ENCODE measurements at regions not wholly inside any gene's neighbourhood (a gene's known extent, or its start where the extent isn't known, plus 50 kb on each side); places are given as distances from the start of the nearest gene placed in this dataset.
"Not testable (repeated sequence)": the region's sequence is repeated elsewhere in the genome, so short reads cannot be mapped to it uniquely, and the experiment has no call there.

GRCh38 chrY:12395381-12396120, 305.5 kb upstream of the USP9Y start:
- H3K4me3 ChIP-seq (ENCODE audit: low read length in 2 of 2); H3K9me3 Mint-ChIP-seq; H3K27ac Mint-ChIP-seq; H3K36me3 Mint-ChIP-seq; intact Hi-C loops (cut with micrococcal nuclease); H3K4me1 ChIP-seq (ENCODE audit: insufficient read depth, low read length); CTCF ChIA-PET (ENCODE audit: partially characterized antibody); H3K27me3 Mint-ChIP-seq; DNase-seq; H3K27me3 ChIP-seq (ENCODE audit: insufficient read depth, low read length); H3K9me3 ChIP-seq (ENCODE audit: control insufficient read depth in 1 of 2, low read length in 2 of 2); H3K4me3 Mint-ChIP-seq; H3K27ac ChIP-seq (ENCODE audit: low read depth, low read length); H3K4me1 Mint-ChIP-seq; H3K36me3 ChIP-seq (ENCODE audit: insufficient read depth, low read length); POLR2A ChIA-PET (ENCODE audit: partially characterized antibody): not testable (repeated sequence)

GRCh38 chrY:12403916-12404315, 297.1 kb upstream of the USP9Y start:
- DNase-seq: no peak
- CTCF ChIA-PET (ENCODE audit: partially characterized antibody): no interaction called here
- Histone ChIP-seq H3K27me3 (ENCODE audit: insufficient read depth, low read length) (no peaks in the 10 kb centered on the region), H3K4me3 (ENCODE audit: low read length in 2 of 2) (no peak overlapping the region), H3K27ac (ENCODE audit: low read depth, low read length) (no peak overlapping the region), H3K4me1 (ENCODE audit: insufficient read depth, low read length) (no peaks in the 10 kb centered on the region), H3K36me3 (ENCODE audit: insufficient read depth, low read length) (no peaks in the 10 kb centered on the region), H3K9me3 (ENCODE audit: control insufficient read depth in 1 of 2, low read length in 2 of 2) (no peaks in the 10 kb centered on the region)
- Mint-ChIP-seq H3K27me3 (no peaks in the 10 kb centered on the region), H3K9me3 (no peaks in the 10 kb centered on the region), H3K27ac (no peak overlapping the region), H3K4me3 (no peak overlapping the region), H3K4me1 (no peaks in the 10 kb centered on the region), H3K36me3 (no peaks in the 10 kb centered on the region)
- intact Hi-C loops (cut with micrococcal nuclease): no loop called here
- POLR2A ChIA-PET (ENCODE audit: partially characterized antibody): no interaction called here

GRCh38 chrY:12408236-12408635, 292.8 kb upstream of the USP9Y start:
- Histone ChIP-seq H3K9me3 (ENCODE audit: control insufficient read depth in 1 of 2, low read length in 2 of 2) (no peaks in the 10 kb centered on the region), H3K4me1 (ENCODE audit: insufficient read depth, low read length) (no peaks in the 10 kb centered on the region), H3K27me3 (ENCODE audit: insufficient read depth, low read length) (no peaks in the 10 kb centered on the region), H3K36me3 (ENCODE audit: insufficient read depth, low read length) (no peaks in the 10 kb centered on the region), H3K27ac (ENCODE audit: low read depth, low read length) (no peak overlapping the region), H3K4me3 (ENCODE audit: low read length in 2 of 2) (no peak overlapping the region)
- H3K4me1 Mint-ChIP-seq: peaks cover 0 to 4% (median 0%) of the 10 kb centered on the region in 4 donors
- no peak overlapping the region for H3K4me3 Mint-ChIP-seq
- H3K36me3 Mint-ChIP-seq: no peaks in the 10 kb centered on the region
- intact Hi-C loops (cut with micrococcal nuclease): no loop called here
- DNase-seq: no peak
- H3K27me3 Mint-ChIP-seq: no peaks in the 10 kb centered on the region
- no peak overlapping the region for H3K27ac Mint-ChIP-seq
- ChIA-PET POLR2A (ENCODE audit: partially characterized antibody) (no interaction called here), CTCF (ENCODE audit: partially characterized antibody) (no interaction called here)
- no peaks in the 10 kb centered on the region for H3K9me3 Mint-ChIP-seq

- Mint-ChIP-seq H3K27me3 (no peaks in the 10 kb centered on the region), H3K9me3 (no peaks in the 10 kb centered on the region), H3K27ac (no peak overlapping the region), H3K4me1 (peaks cover 0 to 4% (median 0%) of the 10 kb centered on the region in 4 donors), H3K4me3 (no peak overlapping the region), H3K36me3 (no peaks in the 10 kb centered on the region)
- Histone ChIP-seq H3K4me3 (ENCODE audit: low read length in 2 of 2) (no peak overlapping the region), H3K4me1 (ENCODE audit: insufficient read depth, low read length) (no peaks in the 10 kb centered on the region), H3K36me3 (ENCODE audit: insufficient read depth, low read length) (no peaks in the 10 kb centered on the region), H3K27ac (ENCODE audit: low read depth, low read length) (no peak overlapping the region), H3K27me3 (ENCODE audit: insufficient read depth, low read length) (no peaks in the 10 kb centered on the region), H3K9me3 (ENCODE audit: control insufficient read depth in 1 of 2, low read length in 2 of 2) (no peaks in the 10 kb centered on the region)
- DNase-seq: no peak
- ChIA-PET CTCF (ENCODE audit: partially characterized antibody) (no interaction called here), POLR2A (ENCODE audit: partially characterized antibody) (no interaction called here)
- intact Hi-C loops (cut with micrococcal nuclease): no loop called here
Measured at GRCh38 chrY:12410696-12411095, 290.3 kb upstream of the USP9Y start.

- Histone ChIP-seq H3K27me3 (ENCODE audit: insufficient read depth, low read length) (no peaks in the 10 kb centered on the region), H3K27ac (ENCODE audit: low read depth, low read length) (no peak overlapping the region), H3K9me3 (ENCODE audit: control insufficient read depth in 1 of 2, low read length in 2 of 2) (no peaks in the 10 kb centered on the region), H3K36me3 (ENCODE audit: insufficient read depth, low read length) (no peaks in the 10 kb centered on the region), H3K4me3 (ENCODE audit: low read length in 2 of 2) (no peak overlapping the region), H3K4me1 (ENCODE audit: insufficient read depth, low read length) (no peaks in the 10 kb centered on the region)
- peaks cover 0 to 2% (median 0%) of the 10 kb centered on the region in 4 donors for H3K4me1 Mint-ChIP-seq
- peak in 1 of 5 donors; percentile 33 for DNase-seq
- ChIA-PET POLR2A (ENCODE audit: partially characterized antibody) (no interaction called here), CTCF (ENCODE audit: partially characterized antibody) (no interaction called here)
- no peaks in the 10 kb centered on the region for H3K9me3 Mint-ChIP-seq
- H3K27me3 Mint-ChIP-seq: peaks cover 2 to 8% of the 10 kb centered on the region in 2 donors
- H3K4me3 Mint-ChIP-seq: peak overlapping the region in 1 of 8 donors; percentile 52
- H3K27ac Mint-ChIP-seq: no peak overlapping the region
- intact Hi-C loops (cut with micrococcal nuclease): no loop called here
- H3K36me3 Mint-ChIP-seq: no peaks in the 10 kb centered on the region
Measured at GRCh38 chrY:12421072-12421787, 279.8 kb upstream of the USP9Y start.

GRCh38 chrY:12421788-12422124, 279.3 kb upstream of the USP9Y start:
- CTCF ChIA-PET (ENCODE audit: partially characterized antibody): no interaction called here
- no peaks in the 10 kb centered on the region for H3K36me3 ChIP-seq (ENCODE audit: insufficient read depth, low read length)
- peaks cover 2 to 8% of the 10 kb centered on the region in 2 donors for H3K27me3 Mint-ChIP-seq
- H3K4me1 ChIP-seq (ENCODE audit: insufficient read depth, low read length): no peaks in the 10 kb centered on the region
- no peak overlapping the region for H3K4me3 ChIP-seq (ENCODE audit: low read length in 2 of 2)
- DNase-seq: no peak
- H3K27me3 ChIP-seq (ENCODE audit: insufficient read depth, low read length): no peaks in the 10 kb centered on the region
- H3K36me3 Mint-ChIP-seq: no peaks in the 10 kb centered on the region
- H3K4me1 Mint-ChIP-seq: peaks cover 0 to 2% (median 0%) of the 10 kb centered on the region in 4 donors
- H3K9me3 ChIP-seq (ENCODE audit: control insufficient read depth in 1 of 2, low read length in 2 of 2): no peaks in the 10 kb centered on the region
- POLR2A ChIA-PET (ENCODE audit: partially characterized antibody): no interaction called here
- H3K9me3 Mint-ChIP-seq: no peaks in the 10 kb centered on the region
- no peak overlapping the region for H3K4me3 Mint-ChIP-seq
- no peak overlapping the region for H3K27ac ChIP-seq (ENCODE audit: low read depth, low read length)
- H3K27ac Mint-ChIP-seq: no peak overlapping the region
- intact Hi-C loops (cut with micrococcal nuclease): no loop called here

- H3K36me3 ChIP-seq (ENCODE audit: insufficient read depth, low read length): no peaks in the 10 kb centered on the region
- H3K27me3 Mint-ChIP-seq: peaks cover 2 to 8% of the 10 kb centered on the region in 2 donors
- DNase-seq: no peak
- no peaks in the 10 kb centered on the region for H3K27me3 ChIP-seq (ENCODE audit: insufficient read depth, low read length)
- intact Hi-C loops (cut with micrococcal nuclease): no loop called here
- H3K9me3 ChIP-seq (ENCODE audit: control insufficient read depth in 1 of 2, low read length in 2 of 2): no peaks in the 10 kb centered on the region
- H3K27ac ChIP-seq (ENCODE audit: low read depth, low read length): no peak overlapping the region
- no peak overlapping the region for H3K4me3 Mint-ChIP-seq
- peaks cover 0 to 2% (median 0%) of the 10 kb centered on the region in 4 donors for H3K4me1 Mint-ChIP-seq
- no peaks in the 10 kb centered on the region for H3K9me3 Mint-ChIP-seq
- no peaks in the 10 kb centered on the region for H3K36me3 Mint-ChIP-seq
- no peak overlapping the region for H3K4me3 ChIP-seq (ENCODE audit: low read length in 2 of 2)
- ChIA-PET CTCF (ENCODE audit: partially characterized antibody) (no interaction called here), POLR2A (ENCODE audit: partially characterized antibody) (no interaction called here)
- no peak overlapping the region for H3K27ac Mint-ChIP-seq
- H3K4me1 ChIP-seq (ENCODE audit: insufficient read depth, low read length): no peaks in the 10 kb centered on the region
Measured at GRCh38 chrY:12422536-12422935, 278.5 kb upstream of the USP9Y start.
